H1 (cell line): ENCODE measurements at regions not wholly inside any gene's neighbourhood (a gene's known extent, or its start where the extent isn't known, plus 50 kb on each side); places are given as distances from the start of the nearest gene placed in this dataset.

Experiments
- CBX8 ChIP-seq: fragments of 300-800, 300-1000 bp; sonication (generic); IDR thresholded peaks from 2 replicates; pipeline ENCODE4 v1.7.1; 2016; ENCODE audit warnings: low read depth, low read length, borderline replicate concordance
- CEBPB ChIP-seq: IDR thresholded peaks from 2 replicates; pipeline ENCODE4 v1.6.1; 2012; ENCODE audit warnings: low read depth, low read length
- CREB1 ChIP-seq: IDR thresholded peaks from 2 replicates; pipeline ENCODE4 v1.6.1; 2012; ENCODE audit warnings: inconsistent platforms
- EP300 ChIP-seq, 2 experiments: IDR thresholded peaks; 1 replicate in 1 of 2; 2 replicates in 1 of 2; pipeline ENCODE4 v1.6.1; 2011 to 2012; ENCODE audit warnings: low read depth in 2 of 2, low read length in 2 of 2, mild to moderate bottlenecking in 2 of 2, borderline replicate concordance in 1 of 2, inconsistent platforms in 1 of 2, moderate library complexity in 1 of 2
- EZH2 ChIP-seq: fragments of 200-600 bp; sonication (generic); IDR thresholded peaks from 2 replicates; pipeline ENCODE4 v1.7.1; 2012; ENCODE audit warnings: low read depth, mild to moderate bottlenecking, moderate library complexity, low read length, inconsistent platforms; ENCODE audit not compliant: severe bottlenecking
- GABPA ChIP-seq: IDR thresholded peaks from 2 replicates; pipeline ENCODE4 v1.6.1; 2011; ENCODE audit warnings: mild to moderate bottlenecking, low read length, moderate library complexity, borderline replicate concordance; ENCODE audit not compliant: insufficient read depth
- JUN ChIP-seq: IDR thresholded peaks from 2 replicates; pipeline ENCODE4 v1.6.1; 2011; ENCODE audit warnings: low read depth, mild to moderate bottlenecking, improper control_type of control experiment, low read length
- POLR2A ChIP-seq, 2 experiments: IDR thresholded peaks; 1 replicate in 1 of 2; 2 replicates in 1 of 2; pipeline ENCODE4 v1.6.1; 2011; ENCODE audit warnings: low read depth in 2 of 2, low read length in 2 of 2, mild to moderate bottlenecking in 2 of 2; ENCODE audit errors: control extremely low read depth in 1 of 2
- SAP30 ChIP-seq: fragments of 300-600 bp; sonication (generic); IDR thresholded peaks from 2 replicates; pipeline ENCODE4 v1.7.1; 2012; ENCODE audit warnings: low read length, moderate library complexity, mild to moderate bottlenecking, inconsistent platforms; ENCODE audit not compliant: insufficient read depth, insufficient replicate concordance
- SP1 ChIP-seq: IDR thresholded peaks from 2 replicates; pipeline ENCODE4 v1.6.1; 2011; ENCODE audit warnings: low read depth, low read length
- SP4 ChIP-seq: IDR thresholded peaks from 2 replicates; pipeline ENCODE4 v1.6.1; 2012; ENCODE audit warnings: low read length, inconsistent platforms
- TF ChIP-seq, protein P1 (sequence below), 3 experiments: IDR thresholded peaks; 1 replicate in 2 of 3; 2 replicates in 1 of 3; pipeline versions ENCODE4 v1.5.1 to v1.6.1; 2011; ENCODE audit warnings: low read length in 3 of 3, mild to moderate bottlenecking in 3 of 3, inconsistent platforms in 2 of 3, low read depth in 1 of 3, moderate library complexity in 1 of 3; ENCODE audit not compliant: insufficient read depth in 1 of 3; ENCODE audit errors: control extremely low read depth in 1 of 3
- TF ChIP-seq, protein P2 (sequence below): IDR thresholded peaks from 2 replicates; pipeline ENCODE4 v1.6.1; 2012; ENCODE audit warnings: inconsistent platforms
- TF ChIP-seq, protein P3 (sequence below): IDR thresholded peaks from 2 replicates; pipeline ENCODE4 v1.6.1; 2011; ENCODE audit warnings: low read length, improper control_type of control experiment

GRCh38 chr11:21625982-21626381, 566.9 kb upstream of the ANO5 start:
- TF ChIP-seq, protein P1, sequence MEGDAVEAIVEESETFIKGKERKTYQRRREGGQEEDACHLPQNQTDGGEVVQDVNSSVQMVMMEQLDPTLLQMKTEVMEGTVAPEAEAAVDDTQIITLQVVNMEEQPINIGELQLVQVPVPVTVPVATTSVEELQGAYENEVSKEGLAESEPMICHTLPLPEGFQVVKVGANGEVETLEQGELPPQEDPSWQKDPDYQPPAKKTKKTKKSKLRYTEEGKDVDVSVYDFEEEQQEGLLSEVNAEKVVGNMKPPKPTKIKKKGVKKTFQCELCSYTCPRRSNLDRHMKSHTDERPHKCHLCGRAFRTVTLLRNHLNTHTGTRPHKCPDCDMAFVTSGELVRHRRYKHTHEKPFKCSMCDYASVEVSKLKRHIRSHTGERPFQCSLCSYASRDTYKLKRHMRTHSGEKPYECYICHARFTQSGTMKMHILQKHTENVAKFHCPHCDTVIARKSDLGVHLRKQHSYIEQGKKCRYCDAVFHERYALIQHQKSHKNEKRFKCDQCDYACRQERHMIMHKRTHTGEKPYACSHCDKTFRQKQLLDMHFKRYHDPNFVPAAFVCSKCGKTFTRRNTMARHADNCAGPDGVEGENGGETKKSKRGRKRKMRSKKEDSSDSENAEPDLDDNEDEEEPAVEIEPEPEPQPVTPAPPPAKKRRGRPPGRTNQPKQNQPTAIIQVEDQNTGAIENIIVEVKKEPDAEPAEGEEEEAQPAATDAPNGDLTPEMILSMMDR (IDR thresholded peaks at IDR 0.05; ENCODE audit: control extremely low read depth in 1 of 3, insufficient read depth in 1 of 3, low read depth in 1 of 3, low read length in 3 of 3): no peak
- TF ChIP-seq, protein P2, sequence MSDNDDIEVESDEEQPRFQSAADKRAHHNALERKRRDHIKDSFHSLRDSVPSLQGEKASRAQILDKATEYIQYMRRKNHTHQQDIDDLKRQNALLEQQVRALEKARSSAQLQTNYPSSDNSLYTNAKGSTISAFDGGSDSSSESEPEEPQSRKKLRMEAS: no peak
- TF ChIP-seq SP1 (no peak), CREB1 (no peak), CEBPB (no peak), GABPA (no peak), EP300 (IDR thresholded peaks at IDR 0.05; ENCODE audit: borderline replicate concordance in 1 of 2, low read depth in 2 of 2, low read length in 2 of 2) (no peak), EZH2 (no peak), SAP30 (no peak), POLR2A (IDR thresholded peaks at IDR 0.05; ENCODE audit: control extremely low read depth in 1 of 2, low read depth in 2 of 2, low read length in 2 of 2) (no peak), JUN (no peak), SP4 (no peak), CBX8 (no peak)
- TF ChIP-seq, protein P3, sequence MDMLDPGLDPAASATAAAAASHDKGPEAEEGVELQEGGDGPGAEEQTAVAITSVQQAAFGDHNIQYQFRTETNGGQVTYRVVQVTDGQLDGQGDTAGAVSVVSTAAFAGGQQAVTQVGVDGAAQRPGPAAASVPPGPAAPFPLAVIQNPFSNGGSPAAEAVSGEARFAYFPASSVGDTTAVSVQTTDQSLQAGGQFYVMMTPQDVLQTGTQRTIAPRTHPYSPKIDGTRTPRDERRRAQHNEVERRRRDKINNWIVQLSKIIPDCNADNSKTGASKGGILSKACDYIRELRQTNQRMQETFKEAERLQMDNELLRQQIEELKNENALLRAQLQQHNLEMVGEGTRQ: no peak
